ENCODE measurements at regions not wholly inside any gene's neighbourhood (a gene's known extent, or its start where the extent isn't known, plus 50 kb on each side); places are given as distances from the start of the nearest gene placed in this dataset.
"Not testable (repeated sequence)": the region's sequence is repeated elsewhere in the genome, so short reads cannot be mapped to it uniquely, and the experiment has no call there.

- DNase-seq: no peak
Observed at GRCh38 chr3:105103139-105103538, 263.6 kb upstream of the ALCAM start.

DNA sequence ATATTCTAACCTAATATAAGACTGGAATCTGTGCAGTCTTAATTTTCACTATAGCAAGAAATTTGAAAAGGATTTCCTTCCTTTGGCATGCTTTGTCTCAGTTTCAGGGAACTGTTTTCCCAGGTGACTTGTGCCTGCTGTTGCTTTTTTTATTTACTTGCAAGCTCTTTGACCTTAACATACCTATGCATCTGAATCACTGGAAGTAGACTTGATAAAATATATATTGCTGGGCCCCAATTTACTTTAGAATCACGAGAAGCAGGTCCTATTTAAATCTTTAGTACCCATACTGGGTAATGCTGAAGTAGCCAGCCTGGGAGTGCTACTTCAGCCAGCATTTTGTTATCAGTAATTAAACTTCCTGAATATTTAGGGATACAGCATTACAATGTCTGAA, 257.9 kb upstream of the ALCAM start:
- no peak for DNase-seq

- DNase-seq: no peak
Observed at GRCh38 chr3:105118905-105119304, 247.8 kb upstream of the ALCAM start.

DNA sequence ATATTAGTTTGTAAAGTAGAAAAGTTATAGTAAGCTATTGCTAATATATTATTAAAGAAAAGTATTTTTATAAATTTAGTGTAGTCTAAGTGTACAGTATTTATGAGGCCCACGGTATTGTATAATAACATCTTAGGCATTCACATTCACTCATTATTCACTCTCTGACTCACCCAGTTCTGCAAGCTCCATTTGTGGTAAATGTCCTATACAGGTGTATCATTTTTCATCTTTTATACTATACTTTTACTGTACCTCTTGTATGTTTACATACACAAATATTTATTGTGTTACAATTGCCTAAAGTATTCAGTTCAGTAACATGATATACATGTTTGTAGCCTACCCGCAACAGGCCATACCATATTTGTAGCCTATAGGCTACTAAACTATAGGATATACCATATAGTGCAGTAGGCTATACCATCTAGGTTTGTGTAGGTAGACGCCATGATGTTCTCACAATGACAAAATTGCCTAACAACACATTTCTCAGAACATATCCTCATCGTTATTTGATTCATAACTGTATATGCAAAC, 246.8 kb upstream of the ALCAM start:
- no peak for DNase-seq

- DNase-seq: no peak
Observed at GRCh38 chr3:105130911-105131310, 235.8 kb upstream of the ALCAM start.

- DNase-seq: no peak
Observed at GRCh38 chr3:105137911-105138310, 228.8 kb upstream of the ALCAM start.

DNA sequence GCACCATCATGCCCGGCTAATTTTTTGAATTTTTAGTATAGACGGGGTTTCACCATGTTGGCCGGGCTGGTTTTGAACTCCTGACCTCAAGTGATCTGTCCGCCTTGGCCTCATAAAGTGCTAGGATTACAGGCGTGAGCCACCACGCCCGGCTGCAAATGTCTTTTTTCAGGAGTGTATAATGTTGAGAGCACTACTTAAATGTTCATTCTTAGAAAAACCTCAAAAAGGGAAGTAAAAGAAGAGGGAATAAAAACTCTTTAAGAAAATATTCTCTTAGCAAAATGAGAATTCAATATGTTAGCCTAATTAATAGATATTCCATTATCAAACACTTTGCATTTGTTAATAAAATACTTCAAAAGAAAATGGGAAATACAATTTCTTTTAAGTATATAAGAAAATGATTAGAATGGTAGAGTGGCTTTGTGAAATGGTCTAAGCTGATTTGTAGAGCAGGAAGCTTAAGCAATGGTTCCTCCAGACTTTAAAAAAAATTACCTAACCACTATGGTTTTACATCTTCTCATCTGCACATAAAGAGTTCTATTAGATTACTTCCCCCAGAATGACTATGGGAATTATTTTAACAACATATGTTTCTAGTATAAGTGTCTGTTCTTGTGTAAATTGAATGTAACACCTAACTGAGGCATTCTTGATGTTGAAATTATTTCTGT, 226.7 kb upstream of the ALCAM start:
- DNase-seq: no peak

GRCh38 chr3:105140899-105141367, 225.8 kb upstream of the ALCAM start:
- DNase-seq: no peak

- DNase-seq: no peak
Observed at GRCh38 chr3:105144837-105145236, 221.9 kb upstream of the ALCAM start.

GRCh38 chr3:105145511-105145910, 221.2 kb upstream of the ALCAM start:
- DNase-seq: no peak

DNA sequence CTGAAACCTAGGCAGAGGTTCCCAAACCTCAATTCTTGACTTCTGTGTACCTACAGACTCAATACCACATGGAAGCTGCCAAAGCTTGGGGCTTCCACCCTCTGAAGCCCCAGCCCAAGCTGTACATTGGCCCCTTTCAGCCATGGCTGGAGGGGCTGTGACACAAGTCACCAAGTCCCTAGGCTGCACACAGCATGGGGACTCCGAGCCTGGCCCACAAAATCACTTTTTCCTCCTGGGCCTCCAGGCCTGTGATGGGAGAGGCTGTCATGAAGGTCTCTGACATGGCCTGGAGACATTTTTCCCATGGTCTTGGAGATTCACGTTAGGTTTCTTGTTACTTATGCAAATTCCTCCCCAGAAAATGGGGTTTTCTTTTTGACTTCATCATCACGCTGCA, 217.5 kb upstream of the ALCAM start:
- DNase-seq: not testable (repeated sequence)

DNA sequence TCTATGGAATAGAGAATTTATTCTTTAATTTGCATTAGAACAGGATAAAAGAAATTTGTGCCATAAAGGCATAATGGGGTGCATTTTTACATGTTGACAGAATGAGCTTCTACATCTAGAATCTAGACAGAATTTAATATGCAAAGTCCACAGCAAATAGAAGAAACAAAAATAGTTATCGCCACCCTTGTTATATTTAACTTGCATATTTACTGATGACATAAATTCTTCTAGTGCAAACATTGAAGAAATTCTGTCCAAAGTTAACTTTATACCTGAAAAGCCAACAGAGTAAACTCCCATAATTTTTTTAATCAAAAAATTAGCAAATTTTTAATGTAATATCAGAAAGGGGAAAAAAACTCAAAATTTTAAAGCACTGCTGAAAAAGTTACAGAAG, 213.7 kb upstream of the ALCAM start:
- DNase-seq: no peak

DNA sequence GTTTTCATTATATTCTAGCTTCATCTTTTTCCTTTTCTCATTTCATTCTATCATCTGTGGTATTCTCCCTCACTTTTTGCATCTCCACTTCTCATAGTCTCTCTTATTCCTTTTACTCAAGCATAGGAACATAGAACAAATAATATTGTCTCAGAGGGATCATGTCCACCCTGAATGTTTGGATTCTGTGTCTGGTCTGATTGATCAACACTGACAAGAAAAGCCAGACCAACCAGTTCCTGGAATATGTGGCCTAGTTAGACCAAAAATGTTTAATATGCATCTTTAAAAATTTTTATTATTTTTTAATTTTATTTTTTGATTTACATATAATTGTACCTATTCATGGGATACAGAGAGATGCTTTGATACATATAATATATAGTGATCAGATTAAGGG, 212.0 kb upstream of the ALCAM start:
- no peak for DNase-seq

- no peak for DNase-seq
Observed at GRCh38 chr3:105157067-105157765, 209.5 kb upstream of the ALCAM start.

DNA sequence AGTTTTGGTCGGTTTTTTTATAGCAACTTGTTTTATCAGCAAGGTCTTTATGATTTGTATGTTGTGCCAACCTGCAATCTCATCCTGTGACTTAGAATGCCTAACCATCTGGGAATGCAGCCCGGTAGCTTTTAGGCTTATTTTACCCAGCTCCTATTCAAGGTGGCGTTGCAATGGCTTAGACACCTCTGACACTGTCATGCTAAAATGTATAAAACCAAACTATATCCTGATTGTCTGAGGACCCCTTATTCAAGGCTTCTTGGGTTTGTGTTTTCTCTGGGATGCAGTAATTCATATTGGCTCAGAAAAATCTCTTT, 209.0 kb upstream of the ALCAM start:
- no peak for DNase-seq

DNA sequence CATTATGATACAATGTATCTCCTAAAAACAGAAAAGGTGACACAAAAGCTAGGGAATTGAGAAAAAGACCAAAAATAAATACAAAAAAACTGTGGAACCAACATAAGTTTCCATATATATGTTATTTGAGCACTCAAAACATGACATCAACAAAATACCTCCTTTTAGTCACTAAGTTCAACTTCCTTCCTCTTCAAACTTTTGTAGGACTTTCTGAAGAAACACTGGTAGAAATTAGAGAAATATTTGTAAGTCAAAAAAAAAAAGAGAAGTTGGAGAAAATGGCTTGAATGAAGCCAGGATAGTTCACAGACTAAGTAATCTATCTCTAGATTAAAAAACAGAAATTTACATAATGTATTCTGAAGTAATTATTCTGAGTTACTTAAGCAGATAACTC, 208.4 kb upstream of the ALCAM start:
- no peak for DNase-seq

GRCh38 chr3:105162448-105162847, 204.3 kb upstream of the ALCAM start:
- DNase-seq: no peak

GRCh38 chr3:105166893-105167292, 199.8 kb upstream of the ALCAM start:
- DNase-seq: no peak

- no peak for DNase-seq
Observed at GRCh38 chr3:105170423-105170822, 196.3 kb upstream of the ALCAM start.

DNA sequence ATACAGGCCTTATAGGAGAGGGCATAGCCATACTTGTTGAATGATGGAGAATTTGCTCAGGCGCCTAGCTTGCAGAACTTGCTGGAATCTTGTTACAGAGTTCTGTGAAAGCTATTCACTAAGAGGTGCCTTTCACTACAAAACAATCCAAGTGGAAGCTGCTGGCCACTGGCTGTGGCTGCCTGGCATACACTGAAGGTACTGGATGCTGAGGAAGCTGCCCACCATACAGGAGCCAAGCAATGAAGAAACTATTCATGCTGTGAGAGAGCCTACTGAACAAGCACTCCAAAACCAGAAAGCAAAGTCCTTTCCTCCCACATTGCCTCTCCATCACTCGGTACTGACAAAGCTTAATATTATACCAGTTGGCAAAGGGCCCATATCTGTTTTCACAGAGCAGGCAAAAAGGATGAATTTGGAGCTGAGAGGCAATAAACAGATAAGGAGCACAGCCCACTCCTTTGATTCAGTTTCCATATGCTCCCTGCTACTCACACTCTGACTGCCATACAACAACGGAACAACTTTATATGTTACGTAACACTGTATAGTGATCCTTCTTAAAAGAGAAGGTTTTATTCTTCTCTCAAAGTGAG, 192.6 kb upstream of the ALCAM start:
- no peak for DNase-seq

GRCh38 chr3:105177576-105177975, 189.1 kb upstream of the ALCAM start:
- no peak for DNase-seq

DNA sequence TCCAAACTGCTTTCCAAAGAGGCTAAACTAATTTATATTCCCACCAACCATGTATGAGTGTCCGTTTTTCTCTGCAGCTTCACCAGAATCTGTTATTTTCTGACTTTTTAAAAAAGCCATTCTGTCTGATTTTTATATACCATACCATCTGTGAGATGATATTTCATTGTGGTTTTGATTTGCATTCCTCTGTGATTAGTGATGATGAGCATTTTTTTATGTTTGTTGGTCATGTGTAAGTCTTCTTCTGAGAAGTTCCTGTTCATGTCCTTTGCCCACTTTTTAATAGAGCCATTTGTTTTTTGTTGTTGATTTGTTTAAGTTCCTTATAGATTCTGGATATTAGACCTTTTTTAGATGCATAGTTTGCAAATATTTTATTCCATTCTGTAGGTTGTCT, 179.4 kb upstream of the ALCAM start:
- no peak for DNase-seq

DNA sequence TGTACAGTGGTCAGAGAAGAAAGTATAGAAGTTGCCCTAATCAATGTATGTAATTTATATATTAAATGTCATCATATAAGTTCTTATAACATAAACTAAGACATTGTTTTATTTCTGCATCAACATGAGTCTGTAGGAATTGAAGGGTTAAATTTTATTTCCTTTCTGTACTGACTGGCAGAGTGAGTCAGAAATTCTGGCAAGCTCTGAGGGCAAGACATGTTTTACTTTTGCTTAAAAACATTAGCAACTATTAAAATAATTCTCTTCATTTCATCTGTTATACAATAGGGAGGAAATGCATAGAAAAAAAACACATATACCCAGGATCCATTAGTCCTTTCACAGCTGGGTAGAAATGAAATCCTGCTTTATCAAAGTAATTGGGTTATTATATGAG, 171.4 kb upstream of the ALCAM start:
- DNase-seq: no peak

GRCh38 chr3:105197863-105198262, 168.8 kb upstream of the ALCAM start:
- DNase-seq: no peak
